ENCODE measurements at regions not wholly inside any gene's neighbourhood (a gene's known extent, or its start where the extent isn't known, plus 50 kb on each side); places are given as distances from the start of the nearest gene placed in this dataset.

- Histone ChIP-seq H4K20me1 (ENCODE audit: control insufficient read depth, insufficient read depth, insufficient read length) (no peaks in the 10 kb centered on the region), H3K4me2 (ENCODE audit: insufficient read depth, insufficient read length, low read length) (no peak overlapping the region), H4K8ac (replicated peaks; ENCODE audit: insufficient read length, low read depth, low read length) (no peak overlapping the region), H2BK5ac (ENCODE audit: insufficient read length, low read length) (no peak overlapping the region), H3K27me3 (ENCODE audit: insufficient read depth, low read length) (no peaks in the 10 kb centered on the region; the same call in none of the 2 replicates), H2BK12ac (ENCODE audit: insufficient read length, low read depth, low read length) (no peak overlapping the region), H3K56ac (ENCODE audit: insufficient read length, low read depth, low read length) (no peak overlapping the region), H3K9ac (ENCODE audit: extremely low read depth, insufficient read length, low read length) (no peak overlapping the region), H3K23ac (ENCODE audit: insufficient read length, low read depth, low read length) (no peak overlapping the region), H3K23me2 (ENCODE audit: insufficient read length, low read depth, low read length, poor library complexity, severe bottlenecking) (no peaks in the 10 kb centered on the region), H3K18ac (ENCODE audit: insufficient read length, low read depth, low read length) (no peak overlapping the region), H3K4me1 (ENCODE audit: insufficient read depth, low read length) (no peaks in the 10 kb centered on the region), H3K79me2 (ENCODE audit: insufficient read depth, low read length) (no peaks in the 10 kb centered on the region), H2AK5ac (ENCODE audit: insufficient read length, low read length) (no peak overlapping the region), H3K14ac (ENCODE audit: insufficient read depth, low read length) (no peak overlapping the region), H3K79me1 (ENCODE audit: insufficient read depth, low read depth, low read length, poor library complexity, severe bottlenecking) (no peaks in the 10 kb centered on the region), H2BK120ac (ENCODE audit: low read depth, low read length, poor library complexity, severe bottlenecking) (no peak overlapping the region), H3T11ph (ENCODE audit: low read length) (no peak overlapping the region), H2BK20ac (ENCODE audit: low read depth, low read length, poor library complexity, severe bottlenecking) (no peak overlapping the region), H3K9me3 (ENCODE audit: control insufficient read depth, low read depth, low read length) (no peaks in the 10 kb centered on the region), H3K4ac (ENCODE audit: low read depth, low read length) (no peak overlapping the region), H2AFZ (ENCODE audit: low read length) (no peak overlapping the region), H4K91ac (ENCODE audit: insufficient read length, low read depth, low read length) (no peak overlapping the region), H3K27ac (ENCODE audit: insufficient read length, low read depth, low read length) (no peak overlapping the region), H2BK15ac (ENCODE audit: low read depth, low read length) (no peak overlapping the region), H4K5ac (ENCODE audit: insufficient read length, low read depth, low read length) (no peak overlapping the region)
- Mint-ChIP-seq H3K27me3 (ENCODE audit: low read depth) (peaks cover 4% of the 10 kb centered on the region), H3K9me3 (no peaks in the 10 kb centered on the region; a peak in 2 of 5 replicates), H3K36me3 (ENCODE audit: insufficient read depth in 1 of 3, low read depth in 3 of 3) (peaks cover 0 to 1% (median 0%) of the 10 kb centered on the region in 3 experiments; a peak in 1 of 7 replicates), H3K4me1 (peaks cover 13 to 24% of the 10 kb centered on the region in 2 experiments), H3K27ac (no peak overlapping the region), H3K4me3 (no peak overlapping the region)
- DNase-seq: no peak
- no CpG with 5 or more reads among the region's 13 CpGs for WGBS (ENCODE audit: extremely low coverage, insufficient read length, low lambda C conversion rate)
- TF ChIP-seq, protein P1, sequence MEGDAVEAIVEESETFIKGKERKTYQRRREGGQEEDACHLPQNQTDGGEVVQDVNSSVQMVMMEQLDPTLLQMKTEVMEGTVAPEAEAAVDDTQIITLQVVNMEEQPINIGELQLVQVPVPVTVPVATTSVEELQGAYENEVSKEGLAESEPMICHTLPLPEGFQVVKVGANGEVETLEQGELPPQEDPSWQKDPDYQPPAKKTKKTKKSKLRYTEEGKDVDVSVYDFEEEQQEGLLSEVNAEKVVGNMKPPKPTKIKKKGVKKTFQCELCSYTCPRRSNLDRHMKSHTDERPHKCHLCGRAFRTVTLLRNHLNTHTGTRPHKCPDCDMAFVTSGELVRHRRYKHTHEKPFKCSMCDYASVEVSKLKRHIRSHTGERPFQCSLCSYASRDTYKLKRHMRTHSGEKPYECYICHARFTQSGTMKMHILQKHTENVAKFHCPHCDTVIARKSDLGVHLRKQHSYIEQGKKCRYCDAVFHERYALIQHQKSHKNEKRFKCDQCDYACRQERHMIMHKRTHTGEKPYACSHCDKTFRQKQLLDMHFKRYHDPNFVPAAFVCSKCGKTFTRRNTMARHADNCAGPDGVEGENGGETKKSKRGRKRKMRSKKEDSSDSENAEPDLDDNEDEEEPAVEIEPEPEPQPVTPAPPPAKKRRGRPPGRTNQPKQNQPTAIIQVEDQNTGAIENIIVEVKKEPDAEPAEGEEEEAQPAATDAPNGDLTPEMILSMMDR (conservative IDR thresholded peaks at IDR 0.05): no peak
Measured at GRCh38 chr2:11097038-11097720, 58.1 kb upstream of the SLC66A3 start.
